ENCODE measurements at regions not wholly inside any gene's neighbourhood (a gene's known extent, or its start where the extent isn't known, plus 50 kb on each side); places are given as distances from the start of the nearest gene placed in this dataset.

DNA sequence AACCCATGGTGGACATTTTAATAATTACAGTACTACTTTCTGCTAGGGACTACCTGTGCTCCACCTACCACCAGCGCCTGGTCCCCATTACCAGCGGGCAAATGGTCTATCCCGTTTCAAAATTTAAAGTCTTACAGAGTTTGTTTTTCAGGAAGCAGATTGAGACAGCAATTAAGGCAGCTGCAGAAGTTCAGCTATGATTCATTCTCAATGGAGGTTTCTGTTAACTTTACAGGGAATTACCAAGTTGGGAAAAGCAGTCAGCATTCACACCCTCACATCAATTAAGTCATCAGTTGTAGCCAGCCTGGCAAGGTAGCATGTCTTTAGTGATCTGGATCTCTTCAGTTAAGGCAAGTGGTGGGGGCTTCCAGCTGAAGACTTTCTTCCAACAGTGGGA, 410.6 kb upstream of the DAB2 start:
- TF ChIP-seq CTCF (IDR thresholded peaks at IDR 0.05) (no peak), POLR2A (IDR thresholded peaks at IDR 0.05) (no peak)
